ENCODE measurements at regions not wholly inside any gene's neighbourhood (a gene's known extent, or its start where the extent isn't known, plus 50 kb on each side); places are given as distances from the start of the nearest gene placed in this dataset.

GRCh38 chr10:123526356-123527064, 139.6 kb upstream of the GPR26 start:
- TF ChIP-seq CTCF (optimal IDR thresholded peaks at IDR 0.05 in 1 of 3, IDR thresholded peaks at IDR 0.05 in 1 of 3, conservative IDR thresholded peaks at IDR 0.05 in 1 of 3; ENCODE audit: extremely low read depth in 1 of 3, insufficient read depth in 2 of 3, low read length in 3 of 3) (no peak), EZH2 (IDR thresholded peaks at IDR 0.05; ENCODE audit: low read length) (no peak)
